ENCODE measurements at regions not wholly inside any gene's neighbourhood (a gene's known extent, or its start where the extent isn't known, plus 50 kb on each side); places are given as distances from the start of the nearest gene placed in this dataset.
"Not testable (repeated sequence)": the region's sequence is repeated elsewhere in the genome, so short reads cannot be mapped to it uniquely, and the experiment has no call there.

GRCh38 chr4:150015910-150016309 is 62.3 kb upstream of the DCLK2 start:
- intact Hi-C loops (cut with micrococcal nuclease), result loop anchor here (10.0 kb wide), 1 partner anchor 1029 kb away; no protein-coding TSS in a partner anchor
- H3K27me3 Mint-ChIP-seq (ENCODE audit: low read depth), result peaks cover 24% of the 10 kb centered on the region
- H3K4me1 Mint-ChIP-seq (ENCODE audit: low read depth); H3K9me3 Mint-ChIP-seq; CTCF ChIA-PET; H3K36me3 Mint-ChIP-seq (ENCODE audit: low read depth); H3K4me3 Mint-ChIP-seq; DNase-seq; H3K27ac Mint-ChIP-seq: not testable (repeated sequence)

DNA sequence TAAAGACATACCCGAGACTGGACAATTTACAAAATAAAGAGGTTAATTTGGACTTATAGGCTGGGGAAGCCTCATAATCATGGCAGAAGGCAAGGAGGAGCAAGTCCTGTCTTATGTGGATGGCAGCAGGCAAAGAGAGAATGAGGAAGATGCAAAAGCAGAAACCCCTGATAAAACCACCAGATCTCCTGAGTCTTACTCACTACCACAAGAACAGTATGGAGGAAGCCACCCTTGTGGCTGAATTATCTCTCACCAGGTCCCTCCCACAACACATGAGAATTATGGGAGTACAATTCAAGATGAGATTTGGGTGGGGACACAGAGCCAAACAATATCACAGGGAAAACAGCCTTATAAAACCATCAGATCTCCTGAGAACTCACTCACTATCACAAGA is 61.6 kb upstream of the DCLK2 start:
- intact Hi-C loops (cut with micrococcal nuclease), result loop anchor here (10.0 kb wide), 1 partner anchor 1028 kb away; no protein-coding TSS in a partner anchor
- CTCF ChIA-PET, result not testable (repeated sequence)

GRCh38 chr4:150018257-150018656 is 60.0 kb upstream of the DCLK2 start:
- H3K27me3 Mint-ChIP-seq (ENCODE audit: low read depth), result peaks cover 31% of the 10 kb centered on the region
- no peak for DNase-seq
- CTCF ChIA-PET, result no interaction called here
- no peak overlapping the region for H3K4me3 Mint-ChIP-seq
- H3K4me1 Mint-ChIP-seq (ENCODE audit: low read depth), result no peaks in the 10 kb centered on the region
- intact Hi-C loops (cut with micrococcal nuclease), result loop anchor here (10.0 kb wide), 1 partner anchor 1027 kb away; no protein-coding TSS in a partner anchor
- no peak overlapping the region for H3K27ac Mint-ChIP-seq
- no peaks in the 10 kb centered on the region for H3K9me3 Mint-ChIP-seq
- no peaks in the 10 kb centered on the region for H3K36me3 Mint-ChIP-seq (ENCODE audit: low read depth)

More for the DNA sequence above, 61.6 kb upstream of the DCLK2 start:
- not testable (repeated sequence) for H3K36me3 Mint-ChIP-seq (ENCODE audit: low read depth); H3K27ac Mint-ChIP-seq; DNase-seq; H3K9me3 Mint-ChIP-seq; H3K4me3 Mint-ChIP-seq; H3K4me1 Mint-ChIP-seq (ENCODE audit: low read depth)
- H3K27me3 Mint-ChIP-seq (ENCODE audit: low read depth), result peaks cover 24% of the 10 kb centered on the region

GRCh38 chr4:150021483-150021882 is 56.8 kb upstream of the DCLK2 start:
- no peak for DNase-seq
- Mint-ChIP-seq H3K27me3 (ENCODE audit: low read depth) (peaks cover 29% of the 10 kb centered on the region), H3K36me3 (ENCODE audit: low read depth) (no peaks in the 10 kb centered on the region), H3K27ac (no peak overlapping the region), H3K4me1 (ENCODE audit: low read depth) (no peaks in the 10 kb centered on the region), H3K4me3 (no peak overlapping the region), H3K9me3 (peaks cover 6% of the 10 kb centered on the region)
- CTCF ChIA-PET, result no interaction called here
- intact Hi-C loops (cut with micrococcal nuclease), result no loop called here

DNA sequence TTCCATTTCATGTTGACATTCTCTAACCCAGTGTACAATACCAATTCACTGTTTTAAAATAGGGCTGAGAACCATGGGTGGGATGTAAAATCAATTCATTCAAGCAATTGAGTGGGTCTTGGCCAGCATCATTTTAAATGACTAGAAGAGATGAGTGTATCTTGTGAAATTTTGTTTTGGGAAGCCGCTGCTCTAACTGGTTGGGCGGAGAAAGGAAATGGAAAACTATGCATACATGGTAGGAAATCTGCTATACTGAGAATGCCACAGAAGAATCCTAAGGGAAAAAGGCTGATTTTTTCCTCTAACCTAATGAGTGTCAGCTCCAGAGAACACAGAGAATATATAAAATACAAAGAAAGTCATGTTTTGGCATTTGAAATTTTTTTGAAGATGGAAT is 54.8 kb upstream of the DCLK2 start:
- Mint-ChIP-seq H3K4me3 (no peak overlapping the region), H3K4me1 (ENCODE audit: low read depth) (no peaks in the 10 kb centered on the region), H3K36me3 (ENCODE audit: low read depth) (no peaks in the 10 kb centered on the region), H3K27ac (no peak overlapping the region), H3K9me3 (peaks cover 18% of the 10 kb centered on the region), H3K27me3 (ENCODE audit: low read depth) (peaks cover 21% of the 10 kb centered on the region)
- CTCF ChIA-PET, result interaction anchor here (0.6 to 0.7 kb wide), 2 partner anchors 84 to 172 kb away, joined by 3 read pairs; no protein-coding TSS in a partner anchor
- no peak for DNase-seq
- intact Hi-C loops (cut with micrococcal nuclease), result no loop called here

GRCh38 chr4:150026987-150027386 is 51.3 kb upstream of the DCLK2 start:
- peaks cover 15% of the 10 kb centered on the region for H3K27me3 Mint-ChIP-seq (ENCODE audit: low read depth)
- H3K27ac Mint-ChIP-seq; DNase-seq; H3K4me1 Mint-ChIP-seq (ENCODE audit: low read depth); H3K4me3 Mint-ChIP-seq; H3K36me3 Mint-ChIP-seq (ENCODE audit: low read depth); CTCF ChIA-PET; intact Hi-C loops (cut with micrococcal nuclease): not testable (repeated sequence)
- H3K9me3 Mint-ChIP-seq, result peaks cover 18% of the 10 kb centered on the region

Measured in activated naive CD4-positive, alpha-beta T cell treated with anti-CD3 and anti-CD28 coated beads for 36 hours (primary cell).